ENCODE measurements at regions not wholly inside any gene's neighbourhood (a gene's known extent, or its start where the extent isn't known, plus 50 kb on each side); places are given as distances from the start of the nearest gene placed in this dataset.

GRCh38 chr3:177898185-177898584 lies 638.1 kb upstream of the KCNMB2 start:
- TF ChIP-seq CTCF (conservative IDR thresholded peaks at IDR 0.05; ENCODE audit: low read length) (no peak), EZH2phosphoT487 (IDR thresholded peaks at IDR 0.05; ENCODE audit: borderline replicate concordance) (no peak)

All from Loucy (cell line).